Embryonic facial prominence (tissue), 1 donor: ENCODE measurements at regions not wholly inside any gene's neighbourhood (a gene's known extent, or its start where the extent isn't known, plus 50 kb on each side); places are given as distances from the start of the nearest gene placed in this dataset.

Experiments used
- DNase-seq: peaks from one replicate; pipeline ENCODE4 v3.0.0-alpha.2; 2016; ENCODE audit errors: extremely low spot score

DNA sequence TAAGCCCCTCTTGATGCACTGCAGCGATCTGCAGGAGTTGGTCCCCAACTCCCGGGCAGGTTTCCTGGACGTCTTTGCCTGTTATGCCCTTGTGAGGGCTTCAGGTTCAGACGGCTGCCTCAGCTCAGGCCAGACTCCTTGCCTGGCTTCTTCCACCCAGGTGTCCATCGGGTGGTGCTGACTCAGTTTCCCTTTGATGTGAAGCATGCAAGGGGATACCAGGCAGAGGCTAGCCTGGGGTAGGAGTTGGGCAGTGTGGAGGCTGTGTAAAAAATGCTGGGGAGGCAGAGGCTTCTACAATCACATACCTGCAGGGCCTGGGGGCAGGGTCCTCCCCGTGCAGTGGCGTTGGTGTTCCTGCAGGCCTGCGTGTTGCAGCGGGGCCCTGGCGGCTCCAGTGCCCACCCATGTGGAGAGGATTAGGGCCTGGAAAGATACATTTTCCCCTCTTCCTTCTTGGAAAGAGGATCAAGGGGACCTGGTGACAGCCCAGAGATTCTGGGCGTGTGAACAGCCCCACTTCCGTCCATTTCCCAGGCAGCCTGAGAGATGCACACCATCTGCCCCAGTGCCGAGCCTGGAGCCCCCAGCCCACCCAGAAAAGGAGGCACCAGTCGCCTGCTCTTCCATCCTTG is 338.3 kb downstream of the DYSF start:
- no peak for DNase-seq

DNA sequence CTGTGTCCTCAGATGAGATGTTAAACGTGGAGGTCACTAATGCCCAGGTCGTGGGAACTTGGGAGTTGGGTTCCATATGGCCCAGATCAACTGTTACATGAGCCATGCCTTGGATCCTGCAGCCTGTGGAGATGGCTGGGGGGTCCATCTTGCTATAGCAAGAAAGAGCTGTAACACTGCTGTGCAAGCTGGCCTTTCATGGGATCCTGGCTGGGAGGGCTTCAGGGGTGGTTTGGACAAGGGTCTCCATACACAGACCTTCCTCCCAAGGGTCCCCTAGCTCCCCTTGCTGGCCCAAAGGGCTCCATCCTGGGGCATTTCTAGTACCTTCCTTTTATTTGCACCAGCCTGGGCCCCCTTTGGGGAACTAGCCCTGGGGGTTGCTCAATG is 337.7 kb downstream of the DYSF start:
- no peak for DNase-seq

DNA sequence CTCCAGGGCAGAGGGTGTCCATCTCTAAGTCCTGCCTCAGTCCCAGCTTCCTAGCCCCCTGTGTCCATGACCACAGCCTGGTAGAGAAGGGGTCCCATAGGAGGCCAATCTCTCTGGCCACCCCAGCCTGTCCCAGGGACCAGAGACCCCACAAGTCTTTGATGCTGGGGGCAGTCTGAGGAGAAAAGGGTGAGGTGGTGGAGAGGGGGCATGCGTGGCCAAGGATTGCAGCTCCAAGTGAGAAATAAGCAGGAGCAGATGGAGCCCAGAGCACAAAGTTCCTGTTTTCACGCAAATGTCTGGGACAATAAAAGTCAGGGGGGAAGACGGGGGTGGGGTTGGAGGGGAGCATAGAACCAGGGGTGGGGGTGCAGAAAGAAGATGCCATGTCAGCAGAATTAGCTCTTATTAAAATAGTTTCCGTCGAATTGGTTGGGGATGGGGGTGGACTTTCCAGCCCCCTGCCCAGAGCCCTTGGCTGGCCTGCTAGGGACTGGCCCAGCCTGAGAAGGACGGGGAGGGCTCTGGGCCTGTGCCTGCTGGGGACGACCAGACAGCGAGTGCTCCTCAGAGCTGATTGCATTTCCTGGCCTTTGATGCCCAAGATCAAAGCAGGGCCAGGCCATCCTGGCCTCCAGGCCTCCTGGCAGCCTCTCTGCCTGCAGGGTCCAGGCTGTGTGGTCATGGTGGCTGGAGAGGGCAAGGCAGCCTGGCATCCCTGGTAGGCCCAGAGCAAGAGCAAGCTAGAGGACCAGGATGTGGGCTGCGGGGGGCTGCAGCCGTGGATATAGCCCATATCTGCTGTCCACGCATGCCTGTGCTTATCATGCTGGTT is 337.1 kb downstream of the DYSF start:
- DNase-seq = no peak

DNA sequence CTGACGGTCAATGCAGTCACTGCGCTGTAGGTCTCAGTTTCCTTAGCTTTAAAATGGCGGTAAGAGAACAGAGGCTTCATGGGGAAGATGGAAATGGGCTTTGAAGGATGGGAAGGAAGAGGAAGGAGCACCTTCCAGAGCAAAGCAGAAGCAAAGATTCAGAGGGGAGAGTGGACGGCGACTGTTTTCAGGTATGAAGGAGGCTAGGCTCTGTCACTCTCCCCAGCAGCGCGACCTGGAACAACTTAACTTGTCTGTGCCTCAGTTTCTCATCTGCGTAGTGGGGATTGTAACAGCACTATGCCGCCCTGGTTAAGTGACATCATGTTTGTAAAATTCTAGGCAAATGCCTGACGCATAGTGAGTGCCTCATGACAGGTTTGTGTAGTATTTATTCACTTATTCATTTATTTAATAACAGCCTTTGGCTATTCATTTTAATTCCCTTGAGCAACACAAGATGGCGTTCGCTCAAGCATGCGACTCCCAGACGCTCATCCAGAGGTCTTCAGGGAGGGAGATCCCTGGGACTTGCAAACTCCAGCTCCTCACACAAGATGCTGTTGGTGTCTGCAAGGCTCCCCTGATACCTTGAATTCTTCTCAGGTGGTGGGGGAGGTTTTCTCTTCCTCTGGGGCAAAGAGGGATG is 336.3 kb downstream of the DYSF start:
- no peak for DNase-seq

DNA sequence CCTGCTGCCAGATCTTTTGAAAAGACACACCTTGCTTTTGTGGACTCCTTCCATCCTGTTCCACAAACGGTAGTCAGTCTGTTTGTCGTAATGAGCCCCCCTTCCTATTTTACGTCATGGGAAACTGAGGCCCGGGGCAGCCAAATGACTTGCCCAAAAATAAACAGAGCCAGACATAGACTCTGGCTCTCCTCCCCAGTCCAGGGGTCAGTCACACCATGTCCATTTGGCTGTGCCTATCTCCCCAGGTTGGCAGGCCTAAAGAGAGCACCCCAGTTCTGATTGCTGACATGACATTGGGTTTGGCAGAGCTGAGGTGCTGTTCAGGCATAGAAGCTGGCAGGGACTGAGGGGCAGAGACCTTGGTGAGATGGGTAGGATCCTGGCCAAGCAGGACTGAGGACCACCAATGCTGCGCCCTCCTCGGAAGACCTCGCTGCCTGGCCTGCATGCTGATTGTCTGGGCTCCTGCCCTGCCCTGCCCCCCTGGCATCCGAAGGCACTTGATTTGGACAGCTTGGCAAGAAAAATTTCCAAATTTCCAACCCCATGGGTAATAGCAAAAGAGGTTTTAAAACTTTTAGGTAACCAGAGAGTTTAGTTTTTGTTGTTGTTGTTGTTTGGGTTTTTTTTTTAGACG is 335.4 kb downstream of the DYSF start:
- DNase-seq = no peak

DNA sequence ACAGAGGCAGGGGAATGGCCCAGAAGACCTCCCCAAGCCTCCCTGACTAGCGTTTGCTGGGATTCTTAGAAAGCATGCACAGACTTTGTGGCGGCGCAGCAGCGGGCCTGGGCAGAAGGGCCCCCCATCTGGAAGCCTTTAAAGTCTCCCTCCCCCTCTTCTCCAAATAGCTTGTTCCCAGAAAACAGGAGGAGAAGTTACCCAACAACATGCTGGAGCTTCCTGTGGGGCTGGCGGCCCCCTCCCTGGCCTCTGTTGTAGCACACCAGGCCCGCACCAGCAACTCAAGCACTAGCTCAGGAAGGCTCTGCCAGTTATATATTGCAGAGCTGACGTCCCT is 334.8 kb downstream of the DYSF start:
- DNase-seq = peak; percentile 71

DNA sequence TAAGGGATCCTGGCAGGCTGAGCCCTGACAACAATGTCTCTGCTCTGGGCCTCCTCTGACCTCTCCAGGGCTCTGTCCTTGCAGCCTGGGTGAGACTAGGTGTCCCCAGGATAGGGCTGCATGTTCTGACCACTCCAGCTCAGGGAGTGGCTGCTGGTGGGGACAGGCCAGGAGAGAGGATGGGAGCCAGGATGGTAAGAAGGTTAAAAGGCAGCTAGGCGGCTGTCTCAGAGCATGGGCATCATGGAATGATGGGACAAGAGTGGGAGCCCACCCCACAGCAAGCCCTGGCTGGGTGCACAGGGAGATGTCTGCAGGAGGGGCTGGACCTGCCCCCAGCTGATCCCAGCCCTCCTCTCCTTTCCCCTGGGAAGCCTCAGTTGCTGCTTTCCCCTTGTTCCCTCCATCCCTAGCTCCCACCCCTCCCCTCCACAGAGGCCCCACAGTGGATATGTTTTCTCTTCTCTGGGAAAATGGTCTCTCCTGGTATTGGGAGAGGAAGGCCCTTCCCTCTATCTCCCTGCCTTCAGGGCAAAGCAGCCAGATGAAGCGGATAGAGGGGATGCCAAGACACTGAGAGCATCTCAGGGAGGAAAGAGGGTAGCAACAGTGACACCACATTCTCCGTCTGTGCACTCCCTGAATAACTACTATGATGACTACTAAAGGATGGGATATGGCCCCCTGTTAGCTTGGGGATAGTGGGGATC is 334.3 kb downstream of the DYSF start:
- DNase-seq = no peak

DNA sequence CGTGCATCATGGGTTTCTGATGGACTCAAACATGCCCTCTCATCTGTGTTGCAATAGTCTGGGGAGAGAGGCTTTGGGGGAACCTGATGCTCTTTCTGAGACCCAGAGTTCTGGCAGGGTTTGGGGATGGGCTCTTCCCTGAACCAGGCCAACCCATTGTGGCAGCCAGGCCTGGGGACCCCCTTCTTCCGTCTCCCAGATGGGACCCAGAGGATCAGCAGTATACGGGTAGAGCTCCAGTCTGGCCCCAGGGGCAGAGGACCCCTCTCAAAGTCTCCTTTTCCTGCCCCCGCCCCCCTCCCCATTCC is 333.7 kb downstream of the DYSF start:
- no peak for DNase-seq

DNA sequence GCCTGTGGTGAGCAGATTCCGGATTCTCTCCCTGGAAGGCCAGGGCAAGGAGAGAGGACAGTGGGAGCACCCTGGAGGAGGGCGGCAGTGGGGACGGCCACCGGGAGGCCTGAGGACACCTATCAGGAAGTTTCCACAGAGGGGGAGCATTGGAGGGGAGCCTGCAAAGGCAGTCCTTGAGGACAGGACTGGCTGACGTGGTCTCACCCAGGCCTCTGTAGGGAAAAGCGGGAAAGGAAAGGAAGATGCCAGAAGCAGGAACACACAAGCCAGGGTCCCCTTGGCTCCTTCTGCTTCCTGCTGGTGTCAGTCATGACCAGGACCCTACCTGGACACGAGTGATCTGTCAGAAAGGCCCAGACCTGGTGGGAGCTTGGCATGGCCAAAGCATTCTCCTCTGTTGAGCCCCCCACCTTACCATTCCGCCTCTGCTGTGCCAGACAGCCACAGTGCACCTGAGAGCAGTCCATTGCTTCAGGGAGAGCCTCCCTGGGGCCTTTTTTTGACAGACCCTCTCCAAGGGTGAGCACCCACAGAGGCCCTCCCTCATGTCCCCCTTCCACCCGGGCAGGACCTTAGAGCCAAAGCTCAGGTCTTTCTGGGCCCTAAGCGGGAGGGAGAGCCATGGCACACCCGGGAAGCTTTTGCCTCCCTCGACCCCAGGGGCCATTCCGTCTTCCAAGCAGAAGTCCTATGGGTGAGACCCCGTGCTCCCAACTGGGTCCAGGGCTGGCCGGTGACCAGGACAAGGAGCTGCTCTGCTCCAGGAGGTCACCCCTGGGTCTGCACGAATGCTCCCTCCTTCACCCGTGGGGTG is 333.1 kb downstream of the DYSF start:
- DNase-seq = no peak

DNA sequence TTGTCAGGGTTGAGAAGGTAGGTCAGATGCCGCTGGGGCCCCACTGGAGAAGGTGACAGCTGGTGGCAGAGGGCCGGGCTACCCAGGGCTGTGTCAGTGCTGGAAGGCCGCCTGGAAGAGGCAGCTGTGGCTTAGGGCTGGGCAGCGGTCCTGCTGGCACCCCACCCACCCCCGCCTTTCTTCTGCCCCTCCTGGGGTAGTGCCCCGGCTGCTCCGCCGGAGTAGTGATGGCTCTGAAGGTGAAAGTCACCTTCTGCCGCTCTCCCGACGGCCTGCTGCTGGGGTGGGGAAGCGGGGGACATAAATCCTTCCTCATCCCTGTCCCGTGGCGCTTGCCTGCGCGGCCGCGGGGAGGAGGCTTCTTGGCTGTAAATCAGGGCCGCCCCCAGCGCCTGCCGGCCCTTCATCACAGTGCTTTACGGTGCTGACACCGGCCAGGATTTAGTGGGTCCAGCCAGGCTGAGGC is 332.2 kb downstream of the DYSF start:
- DNase-seq = no peak

DNA sequence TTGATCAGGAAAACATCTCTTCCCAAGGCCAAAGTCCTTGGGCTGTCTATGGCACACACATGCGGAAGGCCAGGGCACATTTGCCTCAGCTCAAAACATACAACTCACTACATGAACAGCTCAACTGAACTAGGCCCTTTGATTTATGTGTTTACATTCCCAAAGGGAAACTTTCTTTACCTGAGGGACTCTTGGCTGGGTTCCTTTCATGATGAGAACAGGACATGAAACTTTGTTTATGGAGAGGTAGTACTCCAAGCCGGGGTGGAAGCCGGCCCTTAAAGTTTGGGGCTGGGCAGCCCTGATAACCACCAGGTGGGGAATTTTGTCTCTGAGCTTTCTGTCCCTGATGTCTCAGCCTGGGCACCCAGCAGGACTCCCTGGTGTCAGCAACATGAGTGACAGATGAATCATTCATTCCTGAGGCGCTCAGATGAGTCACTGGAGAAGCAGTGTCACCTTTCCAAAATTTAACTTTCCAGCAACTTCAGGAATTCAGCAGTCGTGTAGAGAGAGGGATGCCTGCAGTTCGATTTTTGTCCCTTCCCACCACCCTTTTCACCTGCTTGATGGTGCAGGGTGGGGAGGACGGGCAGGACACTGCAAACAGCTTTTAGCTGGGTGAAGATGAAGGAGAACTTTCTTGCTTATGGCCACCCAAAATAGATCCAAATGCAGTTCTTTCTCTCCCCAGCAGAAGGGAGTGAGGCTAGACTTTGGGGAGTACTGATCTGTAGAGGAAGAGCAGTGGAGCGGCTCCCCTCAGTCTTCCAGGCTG is 331.6 kb downstream of the DYSF start:
- no peak for DNase-seq

DNA sequence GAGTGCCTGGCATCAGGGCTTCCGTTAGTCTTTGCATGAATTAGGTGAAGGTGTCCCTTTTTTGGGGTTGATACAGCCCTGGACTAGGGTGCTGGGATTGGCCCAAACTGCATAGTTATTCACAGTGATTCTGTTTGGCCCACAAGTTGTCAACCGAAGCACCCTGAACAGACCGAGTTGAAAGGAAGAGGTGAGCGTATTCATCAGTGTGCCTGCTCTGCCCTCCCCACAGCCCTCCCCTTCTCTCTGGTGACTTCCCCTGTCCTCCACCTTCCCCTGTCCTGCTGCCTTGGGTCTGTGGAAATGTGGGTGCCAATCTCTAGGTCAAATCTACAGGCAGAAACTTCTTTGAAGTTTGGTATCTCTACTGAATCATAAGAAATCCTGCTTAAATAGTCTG is 330.5 kb downstream of the DYSF start:
- DNase-seq = no peak

DNA sequence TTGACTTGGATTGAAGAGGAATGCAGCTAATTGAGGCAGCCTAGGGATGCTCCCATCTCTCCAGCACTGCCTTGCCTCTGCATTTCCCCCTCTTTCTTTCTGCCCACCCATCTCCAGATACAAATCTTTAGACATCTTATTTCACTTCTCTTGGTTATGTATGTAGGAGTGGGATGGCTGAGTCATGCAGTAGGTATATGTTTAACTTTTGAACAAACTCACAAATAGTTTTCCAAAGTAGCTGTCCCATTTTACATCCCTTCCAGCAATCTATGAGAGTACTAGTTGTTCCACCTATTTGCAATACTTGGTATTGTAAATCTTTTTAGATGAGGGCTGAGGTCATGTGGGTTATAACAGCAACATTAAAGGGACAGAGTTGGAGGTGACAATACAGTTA is 329.9 kb downstream of the DYSF start:
- no peak for DNase-seq

DNA sequence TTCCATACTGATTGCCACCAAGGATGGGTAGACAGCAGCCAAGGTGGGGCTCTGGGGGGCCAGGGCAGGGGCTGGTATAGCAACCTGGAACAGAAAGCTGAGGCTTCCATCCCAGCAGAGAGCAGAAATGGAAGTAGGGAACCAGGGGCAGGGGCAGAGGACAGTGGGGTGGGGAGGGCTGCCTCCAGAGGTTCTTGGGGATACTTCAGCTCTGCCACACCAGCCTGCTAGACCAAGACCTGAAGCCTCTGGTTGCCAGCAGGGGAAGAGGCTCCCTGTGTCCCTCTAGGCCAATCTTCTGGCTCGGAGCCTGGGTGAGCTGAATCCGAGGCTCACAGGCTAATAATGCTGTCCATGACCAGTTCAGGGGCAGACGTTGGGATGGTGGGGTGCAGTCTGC is 329.0 kb downstream of the DYSF start:
- DNase-seq = no peak

DNA sequence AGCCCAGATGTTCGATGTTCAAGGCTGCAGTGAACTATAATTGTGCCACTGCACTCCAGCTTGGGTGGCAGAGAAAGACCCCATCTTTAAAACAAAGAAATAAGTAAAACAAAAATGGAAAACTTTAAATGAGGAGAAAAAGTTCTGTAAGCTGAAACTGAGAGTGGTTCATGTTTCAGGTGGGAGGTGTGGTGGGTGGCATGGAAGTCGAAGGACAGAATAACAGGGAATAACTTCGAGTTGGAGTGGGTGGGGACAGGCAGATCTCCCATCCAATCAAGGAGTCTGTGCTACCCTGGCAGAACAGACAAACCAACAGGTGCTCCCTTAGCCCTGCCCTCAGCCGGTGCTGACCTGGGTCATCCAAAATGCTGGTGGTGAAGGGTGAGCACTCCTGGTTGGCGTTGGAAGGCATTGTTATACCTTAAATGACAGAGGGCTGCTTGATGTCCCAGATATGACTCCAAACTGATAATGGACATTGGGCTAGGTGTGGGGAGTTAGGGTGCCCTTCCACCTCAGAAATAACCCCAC is 328.4 kb downstream of the DYSF start:
- no peak for DNase-seq

DNA sequence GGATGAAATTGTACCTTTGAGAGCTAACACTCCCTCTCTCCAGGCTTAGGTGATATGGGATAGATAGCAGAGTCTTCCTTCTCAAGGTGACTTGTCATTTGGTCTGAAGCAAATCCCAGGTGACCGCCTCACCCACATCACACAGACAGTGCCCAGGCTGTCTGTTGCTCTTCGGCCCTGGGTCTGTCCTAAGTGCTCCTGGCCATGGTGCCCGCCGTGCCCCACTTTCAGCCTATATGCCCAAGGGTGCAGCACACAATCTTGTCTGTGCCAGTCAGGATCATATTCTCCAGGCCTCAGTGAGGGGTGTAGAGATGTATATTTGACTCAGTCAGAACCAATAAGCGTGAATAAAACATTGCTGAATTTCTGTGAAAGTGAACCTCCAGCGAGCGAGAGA is 326.8 kb downstream of the DYSF start:
- no peak for DNase-seq

DNA sequence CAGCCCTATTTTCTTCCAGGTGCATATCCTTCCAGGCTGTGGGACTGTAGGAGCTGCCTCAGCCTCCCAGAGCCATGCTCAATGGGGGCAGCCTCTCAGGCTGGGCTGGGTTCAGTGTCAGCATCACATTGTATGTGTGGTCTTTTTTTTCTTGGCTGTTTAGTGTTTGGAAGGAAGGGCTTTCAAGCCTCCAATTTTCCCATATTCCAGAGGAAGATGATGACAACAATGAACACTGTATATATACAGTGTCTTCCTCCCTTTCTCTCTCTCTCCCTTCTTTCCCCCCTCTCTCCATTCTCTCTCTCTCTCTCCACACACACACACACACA is 326.4 kb downstream of the DYSF start:
- no peak for DNase-seq

DNA sequence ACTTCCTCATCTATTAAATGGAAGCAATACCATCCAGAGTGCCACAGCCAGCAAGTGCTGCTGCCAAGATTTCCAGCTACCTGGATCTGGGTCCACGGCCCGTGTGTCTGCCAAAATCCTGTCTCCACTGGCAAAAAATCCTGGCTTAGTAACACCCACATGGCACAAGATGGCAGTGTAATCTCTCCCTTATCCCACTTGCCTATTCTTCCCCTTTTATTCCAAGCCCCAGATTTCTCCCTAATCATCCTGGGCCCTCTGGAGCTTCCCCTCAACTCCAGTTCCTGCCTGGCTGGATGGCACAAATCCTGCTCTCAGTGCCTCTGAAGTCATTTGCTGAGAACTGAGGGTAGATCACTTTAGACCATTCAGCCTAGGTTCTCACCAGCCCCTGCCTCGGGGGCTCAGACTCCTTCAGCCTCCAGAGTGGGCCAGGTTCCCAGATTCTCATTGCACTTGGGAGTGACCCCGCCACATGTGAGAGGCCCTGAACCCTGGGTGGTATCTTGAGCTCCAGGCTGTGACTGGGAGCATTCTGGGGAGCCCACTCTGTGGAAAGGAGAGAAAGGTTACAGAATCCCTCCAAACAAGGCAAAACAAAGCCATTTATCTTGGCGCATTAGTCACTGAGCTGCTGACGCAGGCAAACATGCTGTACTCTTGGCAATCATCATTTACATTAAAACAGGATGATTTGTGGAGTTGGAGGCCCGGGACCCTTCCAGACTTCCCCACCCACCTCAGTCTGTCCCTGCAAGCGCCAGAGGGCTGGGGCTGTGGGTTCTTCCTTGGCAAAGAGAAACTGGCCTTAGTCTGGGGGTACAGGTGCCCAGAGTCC is 325.8 kb downstream of the DYSF start:
- DNase-seq = no peak

DNA sequence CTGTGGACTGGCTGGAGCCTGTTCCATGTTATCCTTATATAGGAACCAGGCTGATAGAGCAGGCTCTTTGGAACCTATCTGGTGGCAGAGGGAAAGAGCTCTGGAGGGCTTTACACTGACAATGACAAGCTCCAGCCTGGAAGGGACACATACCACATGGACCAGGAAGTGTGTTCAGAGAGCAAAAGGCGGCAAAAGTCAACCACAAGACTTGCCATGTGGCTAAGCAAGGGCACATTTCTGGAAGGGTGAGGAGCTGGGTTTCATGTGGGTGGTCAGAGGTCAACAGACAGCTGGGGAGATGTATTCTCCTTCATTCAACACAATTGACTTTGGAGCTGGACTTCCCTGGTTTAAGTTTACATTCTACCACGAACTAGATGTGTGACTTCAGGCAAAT is 325.2 kb downstream of the DYSF start:
- DNase-seq = no peak
